Stomach (tissue), 8 donors: ENCODE measurements at regions not wholly inside any gene's neighbourhood (a gene's known extent, or its start where the extent isn't known, plus 50 kb on each side); places are given as distances from the start of the nearest gene placed in this dataset.

Experiments
- DNase-seq, 2 donors: peaks; one replicate each; pipeline versions ENCODE4 v3.0.0 to v3.0.0-alpha.2; 2013 to 2019
- H3K27ac ChIP-seq, 5 donors: fragments of 200-600 bp in 4 of 5; sonication (generic) in 4 of 5; one replicate each; pipeline ENCODE4 v1.5.1; 2013 to 2019; ENCODE audit warnings: mild to moderate bottlenecking in 1 of 5, moderate library complexity in 1 of 5
- H3K27me3 ChIP-seq, 3 donors: fragments of 200-600 bp; sonication (generic); one replicate each; pipeline ENCODE4 v1.5.1; 2017 to 2019; ENCODE audit warnings: mixed run types in 1 of 3
- H3K36me3 ChIP-seq, 4 donors: fragments of 200-600 bp; sonication (generic); 1 replicate in 3 of 4; 2 replicates in 1 of 4; pipeline ENCODE4 v1.5.1; 2016 to 2019
- H3K4me1 ChIP-seq, 4 donors: fragments of 200-600 bp; sonication (generic); one replicate each; pipeline ENCODE4 v1.5.1; 2016 to 2019
- H3K4me3 ChIP-seq, 4 donors: fragments of 200-600 bp; sonication (generic) in 3 of 4; one replicate each; pipeline ENCODE4 v1.5.1; 2016 to 2019; ENCODE audit warnings: mild to moderate bottlenecking in 1 of 4
- H3K9me3 ChIP-seq, 4 donors: fragments of 200-600 bp; sonication (generic); one replicate each; pipeline ENCODE4 v1.5.1; 2016 to 2019
- CTCF ChIP-seq, 7 experiments: fragments of 450-650 bp in 4 of 7; fragments of 200-600 bp in 3 of 7; sonication (generic) in 3 of 7; IDR thresholded peaks; one replicate each; pipeline ENCODE4 v1.5.1; 2016 to 2019; ENCODE audit warnings: antibody characterized with exemption in 7 of 7, control low read depth in 2 of 7, mild to moderate bottlenecking in 1 of 7
- EP300 ChIP-seq: sonication (generic); formaldehyde crosslinking; IDR thresholded peaks from one replicate; pipeline ENCODE4 v1.6.1; 2017; ENCODE audit warnings: antibody characterized with exemption
- POLR2A ChIP-seq, 4 donors: fragments of 450-650 bp; IDR thresholded peaks; one replicate each; pipeline ENCODE4 v1.6.1; 2016; ENCODE audit warnings: antibody characterized with exemption in 4 of 4, control low read depth in 2 of 4, mild to moderate bottlenecking in 1 of 4, moderate library complexity in 1 of 4
- POLR2AphosphoS5 ChIP-seq, 3 donors: sonication (generic); formaldehyde crosslinking; IDR thresholded peaks; one replicate each; pipeline ENCODE4 v1.6.1; 2016; ENCODE audit warnings: antibody characterized with exemption in 3 of 3
- WGBS, 5 donors: extraction: QIAGEN DNeasy Blood & Tissue Kit in 3 of 5; methylation state at CpG; one replicate each; pipeline versions ENCODE4 v1.1.5 to v1.1.7; 2013 to 2018; 5-methylcytosine and 5-hydroxymethylcytosine counted together
- intact Hi-C: fragments of 100-400 bp; cut with DNase I; formaldehyde crosslinking; loops from one replicate; pipeline ENCODE4 v1.15.1; 2023; ENCODE audit warnings: low total_unique reads
- donor health status: healthy with polysubstance abuse.
- donor health status: Bipolar disorder and iron deficiency.
- donor health status: healthy.

- Histone ChIP-seq H3K9me3 (no peaks in the 10 kb centered on the region), H3K4me3 (no peak overlapping the region), H3K27me3 (peaks cover 0 to 4% (median 0%) of the 10 kb centered on the region in 3 donors), H3K27ac (no peak overlapping the region), H3K36me3 (no peaks in the 10 kb centered on the region), H3K4me1 (no peaks in the 10 kb centered on the region)
- WGBS, 5 donors, result 80 to 87% (median 85%) methylated on average over 4 of the region's 4 CpGs
- intact Hi-C loops, result no loop called here
- no peak for DNase-seq
- TF ChIP-seq EP300 (no peak), CTCF (IDR thresholded peaks at IDR 0.05) (no peak), POLR2A (IDR thresholded peaks at IDR 0.05) (no peak), POLR2AphosphoS5 (IDR thresholded peaks at IDR 0.05) (no peak)
Measured at GRCh38 chr9:14542071-14542470, 151.2 kb downstream of the ZDHHC21 start.

DNA sequence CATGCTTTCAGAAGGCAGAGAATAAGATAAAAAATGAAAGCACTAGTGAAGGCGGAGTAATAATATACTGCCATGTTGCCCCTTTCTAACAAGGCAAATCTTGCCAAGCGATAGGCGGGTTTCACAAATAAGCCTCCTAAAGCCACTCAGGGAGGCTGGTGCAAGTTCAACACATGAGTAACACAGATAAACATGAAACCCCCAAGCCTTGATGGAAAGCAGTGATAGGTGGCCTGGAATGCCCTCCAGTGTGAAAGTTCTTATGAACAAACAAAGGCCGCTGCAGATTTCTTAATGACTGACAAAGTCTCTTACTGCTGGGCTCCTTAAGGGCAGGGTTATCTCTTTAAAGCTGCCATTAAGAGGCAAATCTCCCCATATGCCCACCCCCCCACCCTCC, 154.7 kb downstream of the ZDHHC21 start:
- intact Hi-C loops, result no loop called here
- Histone ChIP-seq H3K27ac (no peak overlapping the region), H3K27me3 (peaks cover 0 to 9% (median 5%) of the 10 kb centered on the region in 3 donors), H3K4me3 (no peak overlapping the region), H3K36me3 (no peaks in the 10 kb centered on the region), H3K4me1 (no peaks in the 10 kb centered on the region), H3K9me3 (no peaks in the 10 kb centered on the region)
- WGBS, 5 donors, result 43 to 73% (median 48%) methylated on average over 4 of the region's 4 CpGs
- TF ChIP-seq POLR2AphosphoS5 (IDR thresholded peaks at IDR 0.05) (no peak), CTCF (IDR thresholded peaks at IDR 0.05) (no peak), EP300 (no peak), POLR2A (IDR thresholded peaks at IDR 0.05) (no peak)
- peak in 1 of 2 donors; percentile 24 for DNase-seq

DNA sequence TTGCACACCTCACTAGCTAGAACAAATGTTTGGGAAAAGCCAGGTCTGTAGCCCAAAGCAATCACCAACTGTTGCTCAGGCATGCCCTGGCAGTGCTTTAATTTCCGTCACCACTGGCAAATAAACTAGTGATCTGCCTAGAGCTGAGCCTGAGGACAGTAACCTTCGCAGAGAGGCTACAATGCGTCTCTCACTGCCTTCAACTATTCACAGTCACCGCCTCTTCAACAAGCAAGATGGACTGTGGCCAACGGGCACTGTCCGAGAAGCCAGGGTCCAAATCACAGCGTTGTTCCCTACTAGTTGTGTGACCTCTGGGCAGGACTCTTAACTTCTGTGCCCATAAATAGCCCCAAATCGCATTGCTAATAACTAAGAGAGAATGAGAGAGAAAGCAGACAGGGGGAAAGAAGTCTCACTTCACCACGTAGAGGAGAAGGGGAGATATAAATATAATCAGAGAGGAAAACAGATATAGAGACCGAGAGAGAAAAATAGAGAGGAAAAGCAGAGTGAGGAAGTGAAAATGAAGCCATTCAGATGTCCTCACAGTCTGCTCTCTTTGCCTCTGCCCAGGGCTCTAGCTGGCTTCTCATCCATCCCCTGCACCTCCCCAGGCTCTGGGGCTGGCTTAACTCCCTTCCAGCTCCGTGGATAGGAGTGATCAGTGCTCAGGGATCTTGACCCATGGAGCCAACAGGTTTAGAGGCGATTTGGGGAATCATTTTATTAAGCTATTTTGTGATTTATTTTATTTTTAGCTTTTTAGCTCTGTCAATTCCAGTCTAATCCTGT, 157.9 kb downstream of the ZDHHC21 start:
- DNase-seq, result no peak
- H3K4me3 ChIP-seq, result no peak overlapping the region
- no peak overlapping the region for H3K27ac ChIP-seq
- H3K36me3 ChIP-seq, result no peaks in the 10 kb centered on the region
- H3K4me1 ChIP-seq, result no peaks in the 10 kb centered on the region
- WGBS, 5 donors, result 66 to 77% (median 68%) methylated on average over 12 of the region's 12 CpGs
- intact Hi-C loops, result no loop called here
- no peaks in the 10 kb centered on the region for H3K9me3 ChIP-seq
- no peak for TF ChIP-seq CTCF (IDR thresholded peaks at IDR 0.05)
- no peak for TF ChIP-seq EP300
- no peak for TF ChIP-seq POLR2A (IDR thresholded peaks at IDR 0.05)
- TF ChIP-seq POLR2AphosphoS5 (IDR thresholded peaks at IDR 0.05), result no peak
- H3K27me3 ChIP-seq, result peaks cover 0 to 9% (median 5%) of the 10 kb centered on the region in 3 donors

- H3K4me3 ChIP-seq, result no peak overlapping the region
Measured at GRCh38 chr9:14533867-14534640, 159.2 kb downstream of the ZDHHC21 start.

More at GRCh38 chr9:14533867-14534640, 159.2 kb downstream of the ZDHHC21 start:
- peak in 1 of 2 donors; percentile 10 for DNase-seq
- no peaks in the 10 kb centered on the region for H3K9me3 ChIP-seq
- H3K27ac ChIP-seq, result no peak overlapping the region
- TF ChIP-seq POLR2AphosphoS5 (IDR thresholded peaks at IDR 0.05), result no peak
- no peak for TF ChIP-seq EP300
- TF ChIP-seq POLR2A (IDR thresholded peaks at IDR 0.05), result no peak
- TF ChIP-seq CTCF (IDR thresholded peaks at IDR 0.05), result no peak
- intact Hi-C loops, result no loop called here
- no peaks in the 10 kb centered on the region for H3K4me1 ChIP-seq
- H3K36me3 ChIP-seq, result no peaks in the 10 kb centered on the region
- 63 to 72% (median 67%) methylated on average over 18 to 20 of the region's 20 CpGs for WGBS, 5 donors
- H3K27me3 ChIP-seq, result peaks cover 0 to 9% (median 5%) of the 10 kb centered on the region in 3 donors
